ENCODE measurements at regions not wholly inside any gene's neighbourhood (a gene's known extent, or its start where the extent isn't known, plus 50 kb on each side); places are given as distances from the start of the nearest gene placed in this dataset.
A peak's percentile ranks its signal among the peaks of the same experiment; 100 is the strongest.

GRCh38 chr9:70478963-70479641, 64.6 kb upstream of the KLF9 start:
- H3K27ac ChIP-seq, result peak overlapping the region; percentile 84
- TF ChIP-seq CTCF (IDR thresholded peaks at IDR 0.05) (no peak), ZFX (IDR thresholded peaks at IDR 0.05; ENCODE audit: borderline replicate concordance) (no peak)

GRCh38 chr9:70477907-70478480, 63.5 kb upstream of the KLF9 start:
- TF ChIP-seq ZFX (IDR thresholded peaks at IDR 0.05; ENCODE audit: borderline replicate concordance) (no peak), CTCF (IDR thresholded peaks at IDR 0.05) (no peak)
- peak overlapping the region; percentile 84 for H3K27ac ChIP-seq

DNA sequence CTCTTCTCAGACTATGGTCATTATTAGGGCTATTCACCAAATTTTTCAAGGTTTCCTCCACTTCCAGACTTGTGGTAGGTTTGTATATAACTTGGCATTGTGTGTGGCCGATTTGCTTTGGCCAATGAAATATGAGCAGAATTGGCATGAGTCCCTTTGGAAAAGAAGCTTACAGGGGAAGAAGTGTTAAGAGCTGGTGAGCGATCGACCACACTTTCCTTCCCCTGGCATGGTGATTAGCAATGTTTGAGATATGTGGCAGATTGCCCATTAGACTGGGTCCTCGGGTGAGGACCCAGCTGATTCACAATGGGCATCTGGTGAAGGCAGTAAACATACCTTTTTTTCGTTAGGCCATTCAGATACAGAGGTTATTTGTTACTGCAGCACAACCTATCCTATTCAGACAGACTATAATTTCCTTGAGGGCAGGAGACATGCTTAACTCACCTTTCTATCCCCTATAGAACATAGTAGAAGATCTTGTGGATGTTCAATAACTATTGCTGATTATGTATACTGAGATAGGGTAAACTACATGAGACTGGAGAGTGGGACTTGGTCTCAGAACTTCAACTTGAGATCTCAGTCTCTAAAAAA, 62.8 kb upstream of the KLF9 start:
- TF ChIP-seq CTCF (IDR thresholded peaks at IDR 0.05) (no peak), ZFX (IDR thresholded peaks at IDR 0.05; ENCODE audit: borderline replicate concordance) (no peak)
- H3K27ac ChIP-seq, result peak overlapping the region; percentile 84; the same call in 1 of the 2 replicates

- TF ChIP-seq CTCF (IDR thresholded peaks at IDR 0.05), result no peak
- no peak for TF ChIP-seq ZFX (IDR thresholded peaks at IDR 0.05; ENCODE audit: borderline replicate concordance)
- peak overlapping the region; percentile 73 for H3K27ac ChIP-seq
Observed at GRCh38 chr9:70475211-70475610, 60.8 kb upstream of the KLF9 start.

- TF ChIP-seq CTCF (IDR thresholded peaks at IDR 0.05), result no peak
- no peak for TF ChIP-seq ZFX (IDR thresholded peaks at IDR 0.05; ENCODE audit: borderline replicate concordance)
- H3K27ac ChIP-seq, result peak overlapping the region; percentile 73
Observed at GRCh38 chr9:70474413-70474812, 60.0 kb upstream of the KLF9 start.

- H3K27ac ChIP-seq, result no peak overlapping the region; the same call in 1 of the 2 replicates
- TF ChIP-seq CTCF (IDR thresholded peaks at IDR 0.05), result no peak
- TF ChIP-seq ZFX (IDR thresholded peaks at IDR 0.05; ENCODE audit: borderline replicate concordance), result no peak
Observed at GRCh38 chr9:70472268-70473249, 58.1 kb upstream of the KLF9 start.
